Suprapubic skin (tissue), 3 donors: ENCODE measurements at regions not wholly inside any gene's neighbourhood (a gene's known extent, or its start where the extent isn't known, plus 50 kb on each side); places are given as distances from the start of the nearest gene placed in this dataset.

Experiments used
- CTCF ChIP-seq, 2 donors: fragments of 200-600 bp in 1 of 2; fragments of 450-650 bp in 1 of 2; sonication (generic) in 1 of 2; IDR thresholded peaks; one replicate each; pipeline ENCODE4 v1.5.1; 2016 to 2019; ENCODE audit warnings: antibody characterized with exemption in 2 of 2, mild to moderate bottlenecking in 1 of 2, moderate library complexity in 1 of 2
- POLR2A ChIP-seq, 2 donors: fragments of 450-650 bp; IDR thresholded peaks; one replicate each; pipeline ENCODE4 v1.6.1; 2017; ENCODE audit warnings: antibody characterized with exemption in 2 of 2, mild to moderate bottlenecking in 2 of 2, moderate library complexity in 2 of 2

- no peak for TF ChIP-seq CTCF (IDR thresholded peaks at IDR 0.05)
- TF ChIP-seq POLR2A (IDR thresholded peaks at IDR 0.05): no peak
Observed at GRCh38 chr10:128314686-128315085, 188.5 kb upstream of the MKI67 start.
